Neutrophil (primary cell): ENCODE measurements at regions not wholly inside any gene's neighbourhood (a gene's known extent, or its start where the extent isn't known, plus 50 kb on each side); places are given as distances from the start of the nearest gene placed in this dataset.

Experiments used
- H3K27ac ChIP-seq: fragments of 200-600 bp; sonication (generic); 2 replicates; pipeline ENCODE4 v1.5.1; 2016; ENCODE audit warnings: mild to moderate bottlenecking, moderate library complexity
- H3K27me3 ChIP-seq: fragments of 200-600 bp; sonication (generic); 2 replicates; pipeline ENCODE4 v1.6.0; 2016; ENCODE audit warnings: mild to moderate bottlenecking
- H3K36me3 ChIP-seq: fragments of 200-600 bp; sonication (generic); 2 replicates; pipeline ENCODE4 v1.5.1; 2017
- H3K4me1 ChIP-seq, 2 experiments: fragments of 200-600 bp in 1 of 2; sonication (generic) in 1 of 2; 1 replicate in 1 of 2; 2 replicates in 1 of 2; pipeline versions ENCODE4 v1.5.1 to v1.6.1; 2013 to 2016; ENCODE audit warnings: low read depth in 1 of 2, low read length in 1 of 2, mild to moderate bottlenecking in 1 of 2, moderate library complexity in 1 of 2; ENCODE audit not compliant: control insufficient read depth in 1 of 2, insufficient read depth in 1 of 2
- H3K4me3 ChIP-seq, 2 experiments: fragments of 200-600 bp in 1 of 2; sonication (generic) in 1 of 2; 1 replicate in 1 of 2; 2 replicates in 1 of 2; pipeline ENCODE4 v1.5.1; 2013 to 2016; ENCODE audit warnings: low read depth in 1 of 2, low read length in 1 of 2, mild to moderate bottlenecking in 1 of 2, moderate library complexity in 1 of 2
- H3K9me3 ChIP-seq: fragments of 200-600 bp; sonication (generic); 2 replicates; pipeline ENCODE4 v1.5.1; 2016
- CTCF ChIP-seq: fragments of 200-600 bp; sonication (generic); IDR thresholded peaks from 2 replicates; pipeline ENCODE4 v1.5.1; 2016; ENCODE audit warnings: antibody characterized with exemption

GRCh38 chr2:59998324-59998723, 555.1 kb downstream of the BCL11A start:
- Histone ChIP-seq H3K36me3 (no peaks in the 10 kb centered on the region), H3K9me3 (no peaks in the 10 kb centered on the region), H3K4me1 (peaks cover 0 to 6% of the 10 kb centered on the region in 2 experiments), H3K27me3 (no peaks in the 10 kb centered on the region), H3K27ac (no peak overlapping the region), H3K4me3 (no peak overlapping the region)
- TF ChIP-seq CTCF, result no peak

GRCh38 chr2:59997371-59997770, 556.1 kb downstream of the BCL11A start:
- no peak overlapping the region for H3K27ac ChIP-seq
- TF ChIP-seq CTCF, result no peak
- peaks cover 0 to 6% of the 10 kb centered on the region in 2 experiments for H3K4me1 ChIP-seq
- no peak overlapping the region for H3K4me3 ChIP-seq
- no peaks in the 10 kb centered on the region for H3K36me3 ChIP-seq
- no peaks in the 10 kb centered on the region for H3K27me3 ChIP-seq
- H3K9me3 ChIP-seq, result no peaks in the 10 kb centered on the region

- Histone ChIP-seq H3K4me1 (peaks cover 0 to 6% of the 10 kb centered on the region in 2 experiments), H3K9me3 (no peaks in the 10 kb centered on the region), H3K27me3 (no peaks in the 10 kb centered on the region), H3K36me3 (no peaks in the 10 kb centered on the region), H3K27ac (no peak overlapping the region), H3K4me3 (no peak overlapping the region)
- no peak for TF ChIP-seq CTCF
Measured at GRCh38 chr2:59996855-59997254, 556.6 kb downstream of the BCL11A start.

GRCh38 chr2:59993726-59994125, 559.7 kb downstream of the BCL11A start:
- TF ChIP-seq CTCF, result no peak
- no peaks in the 10 kb centered on the region for H3K27me3 ChIP-seq
- no peak overlapping the region for H3K4me3 ChIP-seq
- no peaks in the 10 kb centered on the region for H3K9me3 ChIP-seq
- no peak overlapping the region for H3K27ac ChIP-seq
- H3K36me3 ChIP-seq, result no peaks in the 10 kb centered on the region
- peaks cover 0 to 6% of the 10 kb centered on the region in 2 experiments for H3K4me1 ChIP-seq

- no peaks in the 10 kb centered on the region for H3K27me3 ChIP-seq
- H3K27ac ChIP-seq, result no peak overlapping the region
- no peaks in the 10 kb centered on the region for H3K9me3 ChIP-seq
- no peak overlapping the region for H3K4me3 ChIP-seq
- no peaks in the 10 kb centered on the region for H3K4me1 ChIP-seq
- no peak for TF ChIP-seq CTCF
- no peaks in the 10 kb centered on the region for H3K36me3 ChIP-seq
Measured at GRCh38 chr2:59988341-59988740, 565.1 kb downstream of the BCL11A start.

GRCh38 chr2:59986511-59986910, 566.9 kb downstream of the BCL11A start:
- Histone ChIP-seq H3K36me3 (no peaks in the 10 kb centered on the region), H3K4me3 (no peak overlapping the region), H3K27me3 (no peaks in the 10 kb centered on the region), H3K27ac (no peak overlapping the region), H3K9me3 (no peaks in the 10 kb centered on the region), H3K4me1 (no peaks in the 10 kb centered on the region)
- no peak for TF ChIP-seq CTCF
